H9 (cell line): ENCODE measurements at regions not wholly inside any gene's neighbourhood (a gene's known extent, or its start where the extent isn't known, plus 50 kb on each side); places are given as distances from the start of the nearest gene placed in this dataset.

Source experiments
- DNase-seq: peaks from one replicate; pipeline ENCODE4 v3.0.0-alpha.2; 2017
- H2AFZ ChIP-seq: one replicate; pipeline ENCODE4 v1.6.1; 2013; ENCODE audit warnings: mild to moderate bottlenecking, low read length, control low read depth, moderate library complexity
- H2AK5ac ChIP-seq: 2 replicates; pipeline ENCODE4 v1.6.1; 2013; ENCODE audit warnings: low read length, control low read depth, mixed read lengths; ENCODE audit not compliant: insufficient read length
- H2BK120ac ChIP-seq: one replicate; pipeline ENCODE4 v1.6.1; 2013; ENCODE audit warnings: low read depth, mild to moderate bottlenecking, low read length, control low read depth, inconsistent platforms; ENCODE audit not compliant: poor library complexity, severe bottlenecking
- H2BK12ac ChIP-seq: 2 replicates; pipeline ENCODE4 v1.6.1; 2013; ENCODE audit warnings: low read length, control low read depth, mixed read lengths, low read depth; ENCODE audit not compliant: insufficient read length
- H2BK15ac ChIP-seq: 2 replicates; pipeline ENCODE4 v1.6.1; 2013; ENCODE audit warnings: low read depth, low read length, control low read depth
- H2BK20ac ChIP-seq: one replicate; pipeline ENCODE4 v1.6.1; 2013; ENCODE audit warnings: low read depth, mild to moderate bottlenecking, low read length, control low read depth, inconsistent platforms; ENCODE audit not compliant: poor library complexity, severe bottlenecking
- H2BK5ac ChIP-seq: 2 replicates; pipeline ENCODE4 v1.6.1; 2013; ENCODE audit warnings: low read length, control low read depth, mixed read lengths; ENCODE audit not compliant: insufficient read length
- H3K14ac ChIP-seq: 2 replicates; pipeline ENCODE4 v1.6.1; 2013; ENCODE audit warnings: low read length, control low read depth; ENCODE audit not compliant: insufficient read depth
- H3K18ac ChIP-seq: 2 replicates; pipeline ENCODE4 v1.6.1; 2013; ENCODE audit warnings: low read depth, mild to moderate bottlenecking, mixed read lengths, low read length, control low read depth; ENCODE audit not compliant: insufficient read length
- H3K23ac ChIP-seq: 2 replicates; pipeline ENCODE4 v1.6.1; 2013; ENCODE audit warnings: low read length, control low read depth, mixed read lengths, low read depth; ENCODE audit not compliant: insufficient read length
- H3K23me2 ChIP-seq: 2 replicates; pipeline ENCODE4 v1.6.1; 2013; ENCODE audit warnings: low read depth, mild to moderate bottlenecking, mixed read lengths, low read length, control low read depth; ENCODE audit not compliant: insufficient read length, poor library complexity, severe bottlenecking
- H3K27ac ChIP-seq: 2 replicates; pipeline ENCODE4 v1.5.1; 2013; ENCODE audit warnings: low read length, control low read depth, mixed read lengths, low read depth; ENCODE audit not compliant: insufficient read length
- H3K27me3 ChIP-seq: 2 replicates; pipeline ENCODE4 v1.6.1; 2013; ENCODE audit warnings: low read length, control low read depth, inconsistent platforms; ENCODE audit not compliant: insufficient read depth
- H3K4ac ChIP-seq: 2 replicates; pipeline ENCODE4 v1.6.1; 2013; ENCODE audit warnings: low read depth, mild to moderate bottlenecking, control low read depth, inconsistent platforms, low read length, moderate library complexity
- H3K4me1 ChIP-seq: 2 replicates; pipeline ENCODE4 v1.6.1; 2013; ENCODE audit warnings: low read length, control low read depth, inconsistent platforms; ENCODE audit not compliant: insufficient read depth
- H3K4me2 ChIP-seq: 2 replicates; pipeline ENCODE4 v1.6.1; 2013; ENCODE audit warnings: low read length, control low read depth, mixed read lengths; ENCODE audit not compliant: insufficient read length, insufficient read depth
- H3K56ac ChIP-seq: 2 replicates; pipeline ENCODE4 v1.6.1; 2013; ENCODE audit warnings: low read depth, mild to moderate bottlenecking, mixed read lengths, low read length, control low read depth; ENCODE audit not compliant: insufficient read length
- H3K79me1 ChIP-seq: 2 replicates; pipeline ENCODE4 v1.6.1; 2013; ENCODE audit warnings: low read depth, mild to moderate bottlenecking, moderate library complexity, low read length, control low read depth, inconsistent platforms; ENCODE audit not compliant: insufficient read depth, poor library complexity, severe bottlenecking
- H3K79me2 ChIP-seq: 2 replicates; pipeline ENCODE4 v1.6.1; 2013; ENCODE audit warnings: low read length, control low read depth, inconsistent platforms; ENCODE audit not compliant: insufficient read depth
- H3K9ac ChIP-seq: 2 replicates; pipeline ENCODE4 v1.6.1; 2013; ENCODE audit warnings: low read length, control low read depth, mixed read lengths; ENCODE audit not compliant: insufficient read length; ENCODE audit errors: extremely low read depth
- H3K9me3 ChIP-seq: one replicate; pipeline ENCODE4 v1.6.1; 2013; ENCODE audit warnings: low read depth, low read length, inconsistent platforms; ENCODE audit not compliant: control insufficient read depth
- H3T11ph ChIP-seq: one replicate; pipeline ENCODE4 v1.6.1; 2013; ENCODE audit warnings: mild to moderate bottlenecking, low read length, control low read depth, inconsistent platforms
- H4K20me1 ChIP-seq: one replicate; pipeline ENCODE4 v1.6.1; 2013; ENCODE audit not compliant: control insufficient read depth, insufficient read length, insufficient read depth
- H4K5ac ChIP-seq: 2 replicates; pipeline ENCODE4 v1.6.1; 2013; ENCODE audit warnings: low read depth, mild to moderate bottlenecking, mixed read lengths, low read length, control low read depth; ENCODE audit not compliant: insufficient read length
- H4K8ac ChIP-seq: replicated peaks from 2 replicates; pipeline ENCODE4 v1.6.1; 2013; ENCODE audit warnings: low read length, control low read depth, mixed read lengths, low read depth; ENCODE audit not compliant: insufficient read length
- H4K91ac ChIP-seq: 2 replicates; pipeline ENCODE4 v1.6.1; 2013; ENCODE audit warnings: low read depth, mild to moderate bottlenecking, moderate library complexity, mixed read lengths, low read length, control low read depth; ENCODE audit not compliant: insufficient read length
- H3K27ac Mint-ChIP-seq, 3 experiments: 2 replicates in 2 of 3; 3 replicates in 1 of 3; pipeline ENCODE4 v1.8.0; 2020 to 2021; ENCODE audit warnings: mixed read lengths in 3 of 3, mild to moderate bottlenecking in 1 of 3, moderate library complexity in 1 of 3
- H3K27me3 Mint-ChIP-seq: 2 replicates; pipeline ENCODE4 v1.8.0; 2021; ENCODE audit warnings: low read depth, mild to moderate bottlenecking, moderate library complexity, mixed read lengths
- H3K36me3 Mint-ChIP-seq, 3 experiments: 2 replicates in 2 of 3; 3 replicates in 1 of 3; pipeline ENCODE4 v1.8.0; 2020 to 2021; ENCODE audit warnings: low read depth in 3 of 3, mixed read lengths in 3 of 3; ENCODE audit not compliant: insufficient read depth in 1 of 3
- H3K4me1 Mint-ChIP-seq, 2 experiments: 2 replicates each; pipeline ENCODE4 v1.8.0; 2020; ENCODE audit warnings: mixed read lengths in 2 of 2
- H3K4me3 Mint-ChIP-seq, 2 experiments: 2 replicates in 1 of 2; 3 replicates in 1 of 2; pipeline ENCODE4 v1.8.0; 2020 to 2021; ENCODE audit warnings: mild to moderate bottlenecking in 2 of 2, mixed read lengths in 2 of 2, moderate library complexity in 1 of 2
- H3K9me3 Mint-ChIP-seq, 2 experiments: 2 replicates in 1 of 2; 3 replicates in 1 of 2; pipeline ENCODE4 v1.8.0; 2020; ENCODE audit warnings: mild to moderate bottlenecking in 2 of 2, mixed read lengths in 2 of 2, moderate library complexity in 1 of 2
- CTCF ChIP-seq: fragments of 200-600 bp; sonication (generic); conservative IDR thresholded peaks from 3 replicates; pipeline ENCODE4 v1.8.0; 2021; ENCODE audit warnings: antibody characterized with exemption, mild to moderate bottlenecking
- WGBS: extraction: QIAGEN DNeasy Blood & Tissue Kit; methylation state at CpG from one replicate; pipeline ENCODE4 v1.1.7; 2013; ENCODE audit warnings: missing lambda C conversion rate, low lambda C conversion rate, mixed read lengths; ENCODE audit not compliant: insufficient read length; ENCODE audit errors: extremely low coverage; 5-methylcytosine and 5-hydroxymethylcytosine counted together

DNA sequence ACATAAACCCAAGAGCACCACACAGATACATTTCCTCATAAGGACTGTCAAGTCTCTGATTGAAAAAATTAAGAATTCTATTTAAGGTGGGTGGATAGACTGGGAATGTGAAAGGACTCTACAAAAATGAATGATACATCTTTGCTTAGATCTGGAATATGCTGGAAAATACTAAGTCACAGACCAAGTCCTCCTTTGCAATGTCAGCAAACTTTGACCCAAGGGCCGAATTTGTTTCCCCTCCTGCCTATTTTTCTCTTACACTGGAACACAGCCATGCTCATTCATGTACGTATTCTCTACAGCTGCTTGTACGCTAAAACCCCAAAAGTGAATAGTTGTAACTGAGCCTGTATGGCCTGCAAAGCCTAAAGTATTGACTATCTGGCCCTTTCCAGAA is 180.7 kb downstream of the ADSS2 start:
- Histone ChIP-seq H3K4ac (no peak overlapping the region), H2BK12ac (no peak overlapping the region), H4K91ac (no peak overlapping the region), H3K9ac (no peak overlapping the region), H2BK5ac (no peak overlapping the region), H3K23ac (no peak overlapping the region), H4K8ac (no peak overlapping the region), H3K18ac (no peak overlapping the region), H3K9me3 (no peaks in the 10 kb centered on the region), H3K4me2 (no peak overlapping the region), H3K79me2 (no peaks in the 10 kb centered on the region), H3K4me1 (no peaks in the 10 kb centered on the region), H4K20me1 (no peaks in the 10 kb centered on the region), H2AFZ (no peak overlapping the region), H3K79me1 (no peaks in the 10 kb centered on the region), H3K27ac (no peak overlapping the region), H3T11ph (no peak overlapping the region), H4K5ac (no peak overlapping the region), H2BK15ac (no peak overlapping the region), H2AK5ac (no peak overlapping the region), H3K14ac (no peak overlapping the region), H3K23me2 (no peaks in the 10 kb centered on the region), H3K56ac (no peak overlapping the region), H2BK20ac (no peak overlapping the region), H2BK120ac (no peak overlapping the region), H3K27me3 (no peaks in the 10 kb centered on the region)
- peaks cover 2 to 7% of the 10 kb centered on the region in 2 experiments; a peak in 4 of 5 replicates for H3K9me3 Mint-ChIP-seq
- no peak overlapping the region for H3K4me3 Mint-ChIP-seq
- WGBS: no CpG with 5 or more reads among the region's 3 CpGs
- peaks cover 0 to 9% (median 2%) of the 10 kb centered on the region in 3 experiments; a peak in 2 of 7 replicates for H3K36me3 Mint-ChIP-seq
- no peak for TF ChIP-seq CTCF
- H3K4me1 Mint-ChIP-seq: peaks cover 6 to 9% of the 10 kb centered on the region in 2 experiments
- H3K27me3 Mint-ChIP-seq: no peaks in the 10 kb centered on the region
- DNase-seq: no peak
- H3K27ac Mint-ChIP-seq: no peak overlapping the region
